ENCODE measurements at regions not wholly inside any gene's neighbourhood (a gene's known extent, or its start where the extent isn't known, plus 50 kb on each side); places are given as distances from the start of the nearest gene placed in this dataset.

- H3K4me1 ChIP-seq (ENCODE audit: low read depth), result peaks cover 10% of the 10 kb centered on the region
- no peak for DNase-seq (ENCODE audit: low read depth in 1 of 2, low spot score in 1 of 2)
These were observed 300.6 kb downstream of the PARP8 start for GRCh38 chr5:50967009-50967562.

GRCh38 chr5:50967563-50968355, 301.3 kb downstream of the PARP8 start:
- peak in 1 of 2 donors; percentile 43 for DNase-seq (ENCODE audit: low read depth in 1 of 2, low spot score in 1 of 2)
- H3K9me3 ChIP-seq (ENCODE audit: low read depth), result no peaks in the 10 kb centered on the region
- H3K27ac ChIP-seq, result no peak overlapping the region
- no peak for TF ChIP-seq CTCF (IDR thresholded peaks at IDR 0.05; ENCODE audit: low read depth, low read length)
- H3K27me3 ChIP-seq, result peaks cover 94% of the 10 kb centered on the region
- H3K4me3 ChIP-seq, result no peak overlapping the region
- peaks cover 10% of the 10 kb centered on the region for H3K4me1 ChIP-seq (ENCODE audit: low read depth)
- no peaks in the 10 kb centered on the region for H3K36me3 ChIP-seq

More at GRCh38 chr5:50967009-50967562, 300.6 kb downstream of the PARP8 start:
- H3K9me3 ChIP-seq (ENCODE audit: low read depth), result no peaks in the 10 kb centered on the region
- no peaks in the 10 kb centered on the region for H3K36me3 ChIP-seq
- peaks cover 89% of the 10 kb centered on the region for H3K27me3 ChIP-seq
- no peak for TF ChIP-seq CTCF (IDR thresholded peaks at IDR 0.05; ENCODE audit: low read depth, low read length)
- H3K4me3 ChIP-seq, result no peak overlapping the region
- no peak overlapping the region for H3K27ac ChIP-seq

GRCh38 chr5:50968356-50969149, 302.1 kb downstream of the PARP8 start:
- H3K4me3 ChIP-seq, result peak overlapping the region; percentile 28
- no peaks in the 10 kb centered on the region for H3K9me3 ChIP-seq (ENCODE audit: low read depth)
- peaks cover 95% of the 10 kb centered on the region for H3K27me3 ChIP-seq
- H3K27ac ChIP-seq, result no peak overlapping the region
- TF ChIP-seq CTCF (IDR thresholded peaks at IDR 0.05; ENCODE audit: low read depth, low read length), result no peak
- H3K4me1 ChIP-seq (ENCODE audit: low read depth), result peaks cover 10% of the 10 kb centered on the region
- H3K36me3 ChIP-seq, result no peaks in the 10 kb centered on the region
- no peak for DNase-seq (ENCODE audit: low read depth in 1 of 2, low spot score in 1 of 2)

GRCh38 chr5:50969151-50970031, 303.0 kb downstream of the PARP8 start:
- Histone ChIP-seq H3K9me3 (ENCODE audit: low read depth) (no peaks in the 10 kb centered on the region), H3K27me3 (peaks cover 89% of the 10 kb centered on the region), H3K4me3 (peak overlapping the region; percentile 28), H3K27ac (no peak overlapping the region), H3K36me3 (no peaks in the 10 kb centered on the region), H3K4me1 (ENCODE audit: low read depth) (peaks cover 6% of the 10 kb centered on the region)
- DNase-seq (ENCODE audit: low read depth in 1 of 2, low spot score in 1 of 2), result peak in 1 of 2 donors; percentile 50
- no peak for TF ChIP-seq CTCF (IDR thresholded peaks at IDR 0.05; ENCODE audit: low read depth, low read length)

- H3K36me3 ChIP-seq, result no peaks in the 10 kb centered on the region
- no peak for DNase-seq (ENCODE audit: low read depth in 1 of 2, low spot score in 1 of 2)
- no peak for TF ChIP-seq CTCF (IDR thresholded peaks at IDR 0.05; ENCODE audit: low read depth, low read length)
- no peaks in the 10 kb centered on the region for H3K9me3 ChIP-seq (ENCODE audit: low read depth)
- no peak overlapping the region for H3K27ac ChIP-seq
- H3K27me3 ChIP-seq, result peaks cover 25% of the 10 kb centered on the region
- no peak overlapping the region for H3K4me3 ChIP-seq
- H3K4me1 ChIP-seq (ENCODE audit: low read depth), result peaks cover 7% of the 10 kb centered on the region
These were observed 309.4 kb downstream of the PARP8 start for GRCh38 chr5:50975840-50976239.
